ENCODE measurements at regions not wholly inside any gene's neighbourhood (a gene's known extent, or its start where the extent isn't known, plus 50 kb on each side); places are given as distances from the start of the nearest gene placed in this dataset.

DNA sequence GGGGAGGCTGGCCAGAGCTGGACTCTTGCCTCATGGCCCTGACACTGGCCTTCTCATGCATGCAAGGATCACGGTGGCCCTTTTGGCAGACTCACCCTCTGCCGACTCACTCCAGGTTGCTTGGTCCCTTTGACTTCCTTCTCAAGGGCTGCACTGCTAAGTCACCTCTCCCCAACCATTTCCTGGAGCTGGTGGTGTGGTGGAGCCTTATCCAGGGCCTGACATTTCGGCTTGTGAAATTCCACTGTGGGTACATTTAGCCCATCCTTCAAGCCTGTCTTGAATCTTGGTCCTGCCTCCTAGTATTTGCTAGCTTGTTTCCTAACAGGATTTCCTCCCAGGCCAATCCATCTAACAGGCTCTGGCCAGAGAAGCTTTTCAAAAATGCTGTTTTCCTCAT is 52.6 kb upstream of the JUN start:
- POLR2A ChIA-PET, result interaction anchor here (1.1 kb wide), 1 partner anchor 9 kb away, joined by 4 read pairs; no protein-coding TSS in a partner anchor
- no TSS peak for BruUV-seq (replicated peaks)
- H3K36me3 Mint-ChIP-seq (ENCODE audit: insufficient read depth, unreplicated experiment), result no peaks in the 10 kb centered on the region
- no peak for DNase-seq (ENCODE audit: unreplicated experiment)
- no peaks in the 10 kb centered on the region for H3K27me3 Mint-ChIP-seq (ENCODE audit: insufficient read depth, unreplicated experiment)
- CTCF ChIA-PET, result interaction anchor here (1.2 kb wide), 1 partner anchor 862 kb away, joined by 3 read pairs; no protein-coding TSS in a partner anchor
- no peak overlapping the region for H3K27ac Mint-ChIP-seq (ENCODE audit: low read depth, unreplicated experiment)
- H3K9me3 Mint-ChIP-seq (ENCODE audit: unreplicated experiment), result no peaks in the 10 kb centered on the region
- H3K4me1 Mint-ChIP-seq (ENCODE audit: insufficient read depth, unreplicated experiment), result no peaks in the 10 kb centered on the region
- no peak overlapping the region for H3K4me3 Mint-ChIP-seq (ENCODE audit: unreplicated experiment)
- no peak for TF ChIP-seq CTCF (IDR thresholded peaks at IDR 0.05; ENCODE audit: unreplicated experiment)
- intact Hi-C loops (cut with micrococcal nuclease), result no loop called here

- no peak for DNase-seq (ENCODE audit: unreplicated experiment)
- no peaks in the 10 kb centered on the region for H3K4me1 Mint-ChIP-seq (ENCODE audit: insufficient read depth, unreplicated experiment)
- no peaks in the 10 kb centered on the region for H3K9me3 Mint-ChIP-seq (ENCODE audit: unreplicated experiment)
- no peaks in the 10 kb centered on the region for H3K27me3 Mint-ChIP-seq (ENCODE audit: insufficient read depth, unreplicated experiment)
- TF ChIP-seq CTCF (IDR thresholded peaks at IDR 0.05; ENCODE audit: unreplicated experiment), result no peak
- no peaks in the 10 kb centered on the region for H3K36me3 Mint-ChIP-seq (ENCODE audit: insufficient read depth, unreplicated experiment)
- intact Hi-C loops (cut with micrococcal nuclease), result no loop called here
- H3K27ac Mint-ChIP-seq (ENCODE audit: low read depth, unreplicated experiment), result no peak overlapping the region
- H3K4me3 Mint-ChIP-seq (ENCODE audit: unreplicated experiment), result no peak overlapping the region
- BruUV-seq (replicated peaks), result no TSS peak
- POLR2A ChIA-PET, result interaction anchor here (0.6 to 1.1 kb wide), 2 partner anchors 11 to 48 kb away, joined by 3 read pairs; no protein-coding TSS in a partner anchor
- CTCF ChIA-PET, result interaction anchor here (0.6 kb wide), 1 partner anchor 74 kb away, joined by 4 read pairs; no protein-coding TSS in a partner anchor
Measured at GRCh38 chr1:58837886-58838285, 54.0 kb upstream of the JUN start.

DNA sequence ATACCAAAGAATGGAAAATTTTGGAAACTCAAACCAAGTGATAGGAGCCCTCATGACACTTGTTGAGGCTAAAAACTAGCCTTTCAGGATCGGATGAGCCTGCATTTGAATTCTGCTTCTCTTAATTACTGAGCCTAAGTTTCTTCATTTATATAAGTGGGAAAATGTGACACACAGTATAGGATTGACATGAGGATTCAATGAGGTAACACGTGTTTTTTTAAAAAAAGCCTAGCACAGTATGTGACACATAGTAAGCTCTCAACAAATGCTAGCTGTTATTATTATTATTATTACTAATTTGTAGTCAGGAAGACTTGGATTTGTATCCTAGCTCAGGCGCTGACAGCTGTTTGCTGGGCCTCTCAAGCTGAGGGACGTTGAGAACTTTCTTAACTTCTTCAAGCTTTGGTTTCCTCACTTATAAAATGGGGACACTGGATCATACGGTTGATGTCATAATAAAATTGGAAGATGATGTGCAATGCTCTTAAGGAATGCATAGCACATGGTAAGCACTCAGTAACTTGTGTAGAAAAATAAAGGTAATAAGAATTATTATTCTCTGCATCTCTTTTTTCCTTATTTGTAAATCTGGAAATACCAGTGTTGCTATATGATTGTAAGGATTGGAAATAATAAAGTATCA is 55.4 kb upstream of the JUN start:
- ChIA-PET POLR2A (interaction anchor here (0.7 to 0.8 kb wide), 3 partner anchors 10 to 57 kb away, joined by 3 read pairs; no protein-coding TSS in a partner anchor), CTCF (interaction anchor here (0.6 to 1.5 kb wide), 9 partner anchors 14 to 853 kb away, joined by 3 to 8 read pairs (median 3); no protein-coding TSS in a partner anchor)
- Mint-ChIP-seq H3K4me1 (ENCODE audit: insufficient read depth, unreplicated experiment) (peaks cover 2% of the 10 kb centered on the region), H3K27me3 (ENCODE audit: insufficient read depth, unreplicated experiment) (no peaks in the 10 kb centered on the region), H3K9me3 (ENCODE audit: unreplicated experiment) (no peaks in the 10 kb centered on the region), H3K27ac (ENCODE audit: low read depth, unreplicated experiment) (no peak overlapping the region), H3K36me3 (ENCODE audit: insufficient read depth, unreplicated experiment) (no peaks in the 10 kb centered on the region), H3K4me3 (ENCODE audit: unreplicated experiment) (no peak overlapping the region)
- no peak for TF ChIP-seq CTCF (IDR thresholded peaks at IDR 0.05; ENCODE audit: unreplicated experiment)
- intact Hi-C loops (cut with micrococcal nuclease), result no loop called here
- BruUV-seq (replicated peaks), result no TSS peak
- no peak for DNase-seq (ENCODE audit: unreplicated experiment)

- CTCF ChIA-PET, result interaction anchor here (0.6 to 1.5 kb wide), 9 partner anchors 14 to 853 kb away, joined by 3 to 8 read pairs (median 3); no protein-coding TSS in a partner anchor
- intact Hi-C loops (cut with micrococcal nuclease), result no loop called here
Measured at GRCh38 chr1:58839846-58840835, 56.3 kb upstream of the JUN start.

More at GRCh38 chr1:58839846-58840835, 56.3 kb upstream of the JUN start:
- Mint-ChIP-seq H3K27me3 (ENCODE audit: insufficient read depth, unreplicated experiment) (no peaks in the 10 kb centered on the region), H3K36me3 (ENCODE audit: insufficient read depth, unreplicated experiment) (no peaks in the 10 kb centered on the region), H3K4me3 (ENCODE audit: unreplicated experiment) (no peak overlapping the region), H3K9me3 (ENCODE audit: unreplicated experiment) (no peaks in the 10 kb centered on the region), H3K27ac (ENCODE audit: low read depth, unreplicated experiment) (no peak overlapping the region), H3K4me1 (ENCODE audit: insufficient read depth, unreplicated experiment) (peaks cover 5% of the 10 kb centered on the region)
- POLR2A ChIA-PET, result interaction anchor here (0.7 to 0.8 kb wide), 3 partner anchors 11 to 56 kb away, joined by 3 read pairs; no protein-coding TSS in a partner anchor
- TF ChIP-seq CTCF (IDR thresholded peaks at IDR 0.05; ENCODE audit: unreplicated experiment), result no peak
- BruUV-seq (replicated peaks), result no TSS peak
- DNase-seq (ENCODE audit: unreplicated experiment), result peak; percentile 40
